T-helper 2 cell treated with Interferon-gamma antibody and Interleukin-4, amounts not matched to agents 5 μg/mL and 100 μg/mL, for 36 hours (primary cell): ENCODE measurements at regions not wholly inside any gene's neighbourhood (a gene's known extent, or its start where the extent isn't known, plus 50 kb on each side); places are given as distances from the start of the nearest gene placed in this dataset.
"Not testable (repeated sequence)": the region's sequence is repeated elsewhere in the genome, so short reads cannot be mapped to it uniquely, and the experiment has no call there.

Experiments
- DNase-seq: peaks from one replicate; pipeline ENCODE4 v3.0.0; 2021; ENCODE audit warnings: low spot score
- H3K27ac Mint-ChIP-seq: one replicate; pipeline ENCODE4 v1.8.0; 2021; ENCODE audit warnings: mild to moderate bottlenecking, mixed read lengths
- H3K27me3 Mint-ChIP-seq: one replicate; pipeline ENCODE4 v1.8.0; 2021; ENCODE audit warnings: low read depth, mixed read lengths
- H3K36me3 Mint-ChIP-seq: one replicate; pipeline ENCODE4 v1.8.0; 2021; ENCODE audit warnings: low read depth, mixed read lengths
- H3K4me1 Mint-ChIP-seq: one replicate; pipeline ENCODE4 v1.8.0; 2021; ENCODE audit warnings: low read depth, mixed read lengths
- H3K4me3 Mint-ChIP-seq: one replicate; pipeline ENCODE4 v1.8.0; 2022; ENCODE audit warnings: mild to moderate bottlenecking, moderate library complexity, mixed read lengths
- H3K9me3 Mint-ChIP-seq: one replicate; pipeline ENCODE4 v1.8.0; 2021; ENCODE audit warnings: mixed read lengths

DNA sequence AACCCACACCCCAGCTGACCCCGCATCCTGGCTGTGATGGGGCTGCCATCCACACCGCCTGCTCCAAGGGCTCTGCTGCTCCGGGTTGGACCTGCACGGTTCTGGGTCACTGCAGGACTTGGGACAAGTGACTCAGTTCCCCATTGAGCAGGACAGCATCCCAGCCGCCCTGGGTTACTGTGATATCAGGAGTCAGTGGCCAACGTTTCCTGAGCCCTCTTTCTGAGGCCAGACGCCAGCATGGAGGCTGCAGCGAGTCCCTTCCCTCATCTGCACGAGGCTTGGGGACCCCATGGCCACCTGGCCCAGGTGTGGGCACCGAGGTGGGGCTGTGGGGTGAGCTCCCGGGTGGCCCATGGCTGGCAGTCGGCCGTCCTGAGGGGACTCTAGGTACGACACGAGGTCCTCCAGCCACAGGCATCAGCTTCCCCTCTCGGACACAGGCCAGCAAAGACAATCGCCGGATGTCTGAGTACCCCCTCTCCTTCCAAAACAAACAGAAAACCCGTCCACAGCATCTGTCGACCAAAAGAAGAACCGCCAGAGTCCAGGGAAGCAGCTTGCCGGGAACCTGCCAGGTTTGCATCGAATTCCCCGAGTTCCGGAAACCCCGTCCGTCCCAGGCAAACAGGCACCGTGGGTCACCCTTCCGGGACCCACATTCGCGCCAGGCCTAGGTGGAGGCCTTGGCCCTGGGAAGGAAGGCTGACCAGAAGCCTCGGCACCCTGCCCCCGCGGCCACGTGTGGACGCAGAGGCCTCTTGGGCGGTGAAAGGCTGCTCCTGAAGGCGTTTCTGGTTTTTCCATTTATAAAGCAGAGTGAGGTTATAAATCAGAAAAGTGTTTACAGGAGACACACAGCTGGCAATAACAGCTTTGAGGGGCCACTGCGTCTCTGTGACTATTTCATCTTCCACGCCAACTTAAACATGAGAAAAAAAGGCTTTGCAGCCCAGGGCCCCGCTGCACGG is 136.0 kb downstream of the FAM53A start:
- H3K36me3 Mint-ChIP-seq: no peaks in the 10 kb centered on the region
- H3K4me3 Mint-ChIP-seq: no peak overlapping the region
- DNase-seq: no peak
- H3K27me3 Mint-ChIP-seq: peaks cover 8% of the 10 kb centered on the region
- no peaks in the 10 kb centered on the region for H3K4me1 Mint-ChIP-seq
- H3K9me3 Mint-ChIP-seq: no peaks in the 10 kb centered on the region
- H3K27ac Mint-ChIP-seq: peak overlapping the region; percentile 24

DNA sequence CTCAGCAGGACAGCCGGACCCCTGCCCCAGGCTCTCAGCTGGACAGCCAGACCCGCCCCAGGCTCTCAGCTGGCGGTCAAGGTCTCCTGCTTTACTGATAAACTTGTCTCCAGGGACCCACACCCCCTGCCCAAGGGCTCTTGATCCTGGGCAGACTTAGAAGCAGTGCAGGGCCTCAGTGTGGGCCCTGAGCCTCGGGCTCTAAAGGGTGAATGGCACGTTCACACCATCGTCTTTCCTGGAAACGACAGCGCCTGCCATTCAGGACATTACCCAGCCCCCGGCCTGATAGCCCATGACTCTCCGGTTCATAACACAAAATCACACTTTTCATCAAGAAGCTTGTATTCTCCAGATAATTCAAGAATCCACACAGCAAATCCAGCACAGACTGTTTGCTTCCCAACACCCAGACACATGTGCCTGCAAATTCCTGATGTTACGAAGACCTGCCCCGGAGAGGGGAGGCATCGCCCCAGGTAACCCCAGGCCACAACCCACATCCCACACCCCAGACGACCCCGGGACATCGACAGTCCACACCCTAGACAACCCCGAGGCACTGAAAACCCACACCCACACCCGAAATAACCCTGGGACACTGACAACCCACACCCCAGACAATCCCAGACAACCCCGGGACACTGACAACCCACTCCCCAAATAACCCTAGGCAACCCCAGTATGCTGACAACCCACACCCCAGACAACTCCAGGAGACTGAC is 136.8 kb downstream of the FAM53A start:
- Mint-ChIP-seq H3K27ac (peak overlapping the region; percentile 24), H3K4me1 (no peaks in the 10 kb centered on the region), H3K27me3 (peaks cover 8% of the 10 kb centered on the region), H3K36me3 (no peaks in the 10 kb centered on the region), H3K4me3 (no peak overlapping the region), H3K9me3 (no peaks in the 10 kb centered on the region)
- DNase-seq: no peak

DNA sequence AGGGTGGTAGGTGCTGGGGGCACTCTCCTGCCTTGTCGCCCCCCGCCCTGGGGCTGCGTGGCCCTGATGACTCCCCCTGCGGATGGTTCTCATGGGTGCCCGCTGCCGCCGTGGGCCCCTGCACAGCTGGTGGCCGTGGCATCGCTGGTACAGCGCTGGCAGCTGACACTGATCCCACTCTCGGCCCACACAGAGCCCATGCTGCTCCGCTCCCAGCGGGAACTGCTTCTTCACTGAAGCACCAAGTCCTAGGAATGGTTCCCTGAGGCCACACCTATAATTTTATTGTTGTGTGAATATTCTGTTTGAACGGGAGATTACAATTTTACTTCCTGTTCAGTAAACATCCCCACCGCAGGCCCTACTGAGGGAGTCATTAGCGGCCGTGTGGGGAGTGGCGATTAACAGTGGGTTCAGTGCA is 138.6 kb upstream of the NKX1-1 start:
- DNase-seq: no peak
- H3K27ac Mint-ChIP-seq: peak overlapping the region; percentile 8
- no peaks in the 10 kb centered on the region for H3K36me3 Mint-ChIP-seq
- no peaks in the 10 kb centered on the region for H3K4me1 Mint-ChIP-seq
- peaks cover 8% of the 10 kb centered on the region for H3K27me3 Mint-ChIP-seq
- H3K9me3 Mint-ChIP-seq: no peaks in the 10 kb centered on the region
- H3K4me3 Mint-ChIP-seq: no peak overlapping the region

DNA sequence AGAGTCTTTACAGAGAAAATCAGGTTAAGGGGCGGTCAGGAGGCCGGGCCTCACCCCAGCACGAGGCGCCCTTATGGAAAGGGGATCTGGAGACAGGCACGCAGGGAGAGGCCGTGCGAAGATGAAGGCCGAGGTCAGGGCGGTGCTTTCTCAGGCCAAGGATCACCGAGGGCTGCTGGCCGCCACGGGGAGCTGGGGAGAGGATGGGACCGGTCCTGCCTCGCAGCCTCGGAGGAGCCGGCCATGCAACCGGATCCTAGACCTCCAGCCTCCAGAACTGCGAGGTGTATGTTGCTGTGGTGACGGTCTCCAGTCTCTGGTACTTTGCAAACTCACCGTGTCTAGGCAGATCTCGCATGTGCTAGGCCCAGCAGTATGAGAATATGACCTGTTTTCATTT is 138.2 kb upstream of the NKX1-1 start:
- H3K36me3 Mint-ChIP-seq, H3K4me1 Mint-ChIP-seq, H3K4me3 Mint-ChIP-seq, H3K9me3 Mint-ChIP-seq, DNase-seq, H3K27me3 Mint-ChIP-seq, H3K27ac Mint-ChIP-seq: not testable (repeated sequence)

DNA sequence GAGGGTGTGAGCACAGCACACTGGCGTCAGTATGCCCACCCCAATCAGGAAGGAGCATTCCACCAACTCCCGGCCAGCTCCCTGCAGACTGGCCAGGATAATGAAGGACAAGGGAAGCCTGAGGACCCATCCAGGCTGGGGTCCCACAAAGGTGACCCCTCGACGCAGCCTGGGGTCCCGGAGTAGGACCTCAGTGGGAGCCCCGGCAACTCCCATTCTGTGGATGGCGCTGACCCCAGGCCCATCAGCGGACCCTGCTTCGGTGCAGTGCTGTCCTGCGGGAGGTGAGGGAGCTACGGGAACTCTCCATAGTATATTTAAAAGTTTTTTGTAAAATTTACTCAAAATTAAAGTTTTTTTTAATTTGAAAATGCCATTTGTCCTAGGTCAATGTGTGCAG is 137.7 kb upstream of the NKX1-1 start:
- Mint-ChIP-seq H3K9me3 (no peaks in the 10 kb centered on the region), H3K27ac (no peak overlapping the region), H3K27me3 (peaks cover 8% of the 10 kb centered on the region)

DNA sequence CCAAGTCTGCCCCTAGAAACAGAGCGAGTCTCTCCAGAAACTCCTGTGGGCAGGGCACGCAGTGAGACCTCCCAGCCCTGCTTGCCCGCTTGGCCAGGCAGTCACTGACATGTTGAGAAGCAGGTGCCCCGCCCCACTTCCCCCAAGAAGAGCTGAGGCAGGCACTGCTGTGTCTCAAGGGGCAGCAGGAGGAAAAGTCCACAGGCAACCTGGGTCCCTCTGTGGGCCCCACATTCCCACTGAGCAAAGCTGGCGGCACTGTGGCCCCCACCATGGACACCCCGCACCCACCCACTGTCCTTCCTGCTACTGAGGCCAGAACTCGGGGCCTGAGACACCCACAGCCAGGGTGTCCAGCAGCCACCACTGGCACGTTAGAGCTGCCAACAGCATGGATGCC is 137.3 kb upstream of the NKX1-1 start:
- no peak overlapping the region for H3K27ac Mint-ChIP-seq
- peaks cover 6% of the 10 kb centered on the region for H3K27me3 Mint-ChIP-seq
- DNase-seq: no peak
- no peaks in the 10 kb centered on the region for H3K4me1 Mint-ChIP-seq
- no peaks in the 10 kb centered on the region for H3K36me3 Mint-ChIP-seq
- H3K9me3 Mint-ChIP-seq: no peaks in the 10 kb centered on the region
- no peak overlapping the region for H3K4me3 Mint-ChIP-seq

More for the DNA sequence above, 137.7 kb upstream of the NKX1-1 start:
- Mint-ChIP-seq H3K4me1 (no peaks in the 10 kb centered on the region), H3K36me3 (no peaks in the 10 kb centered on the region), H3K4me3 (no peak overlapping the region)
- DNase-seq: no peak

DNA sequence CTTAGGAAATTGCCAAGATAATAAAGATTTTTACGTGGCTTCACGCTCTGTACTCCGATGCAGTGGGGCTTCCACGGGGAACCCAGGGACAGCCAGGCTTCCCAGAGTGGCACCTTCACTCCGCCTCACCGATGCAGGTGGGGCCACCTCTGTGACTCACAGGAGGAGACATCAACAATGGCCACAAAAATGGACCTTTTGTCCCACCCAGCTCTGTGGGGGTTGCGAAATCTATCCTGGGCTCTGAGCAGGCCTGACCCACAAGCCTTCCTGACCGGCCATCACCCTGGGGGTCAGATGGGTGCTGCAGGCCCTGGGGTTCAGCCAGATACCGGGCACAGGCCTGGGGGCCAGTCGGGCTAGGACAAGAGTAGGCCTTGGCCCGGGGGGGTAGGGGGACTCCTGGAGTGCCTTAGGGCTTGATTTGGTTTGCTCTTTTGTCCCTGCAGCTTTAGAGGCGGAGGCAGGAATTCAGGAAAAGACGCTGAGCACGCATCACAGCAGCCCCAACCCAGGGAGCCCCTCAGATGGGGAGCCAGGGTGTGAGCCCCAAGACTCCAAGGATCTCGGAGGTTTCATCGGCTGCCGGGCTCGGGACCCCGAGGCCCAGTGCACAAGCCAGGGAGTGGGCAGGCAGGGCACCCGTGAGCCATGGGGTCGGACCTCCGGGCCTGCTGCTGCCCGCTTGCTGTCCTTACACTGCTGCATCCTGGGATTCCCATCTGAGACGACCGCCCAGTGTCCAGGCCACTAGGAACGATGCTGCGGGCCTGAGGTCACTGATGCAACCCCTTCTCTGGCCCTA is 136.5 kb upstream of the NKX1-1 start:
- Mint-ChIP-seq H3K4me1 (no peaks in the 10 kb centered on the region), H3K27me3 (peaks cover 5% of the 10 kb centered on the region), H3K4me3 (no peak overlapping the region), H3K9me3 (no peaks in the 10 kb centered on the region), H3K27ac (no peak overlapping the region), H3K36me3 (no peaks in the 10 kb centered on the region)
- DNase-seq: no peak

DNA sequence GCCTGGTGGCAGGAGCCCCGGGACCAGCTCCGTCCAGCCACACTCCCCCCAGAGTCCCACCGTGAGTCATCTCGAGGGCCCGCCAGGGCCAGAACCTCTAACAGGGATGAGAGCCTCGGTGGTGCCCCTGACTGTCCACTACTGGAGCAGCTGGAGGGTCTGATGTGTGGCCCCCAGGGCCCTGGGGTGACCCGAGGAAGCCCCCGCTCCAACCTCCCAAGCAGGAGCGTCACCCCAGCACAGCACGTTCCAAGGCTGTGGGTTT is 135.9 kb upstream of the NKX1-1 start:
- H3K27me3 Mint-ChIP-seq: peaks cover under 1% of the 10 kb centered on the region
- no peaks in the 10 kb centered on the region for H3K36me3 Mint-ChIP-seq
- H3K9me3 Mint-ChIP-seq: no peaks in the 10 kb centered on the region
- H3K4me1 Mint-ChIP-seq: no peaks in the 10 kb centered on the region
- no peak for DNase-seq
- no peak overlapping the region for H3K27ac Mint-ChIP-seq
- H3K4me3 Mint-ChIP-seq: no peak overlapping the region

DNA sequence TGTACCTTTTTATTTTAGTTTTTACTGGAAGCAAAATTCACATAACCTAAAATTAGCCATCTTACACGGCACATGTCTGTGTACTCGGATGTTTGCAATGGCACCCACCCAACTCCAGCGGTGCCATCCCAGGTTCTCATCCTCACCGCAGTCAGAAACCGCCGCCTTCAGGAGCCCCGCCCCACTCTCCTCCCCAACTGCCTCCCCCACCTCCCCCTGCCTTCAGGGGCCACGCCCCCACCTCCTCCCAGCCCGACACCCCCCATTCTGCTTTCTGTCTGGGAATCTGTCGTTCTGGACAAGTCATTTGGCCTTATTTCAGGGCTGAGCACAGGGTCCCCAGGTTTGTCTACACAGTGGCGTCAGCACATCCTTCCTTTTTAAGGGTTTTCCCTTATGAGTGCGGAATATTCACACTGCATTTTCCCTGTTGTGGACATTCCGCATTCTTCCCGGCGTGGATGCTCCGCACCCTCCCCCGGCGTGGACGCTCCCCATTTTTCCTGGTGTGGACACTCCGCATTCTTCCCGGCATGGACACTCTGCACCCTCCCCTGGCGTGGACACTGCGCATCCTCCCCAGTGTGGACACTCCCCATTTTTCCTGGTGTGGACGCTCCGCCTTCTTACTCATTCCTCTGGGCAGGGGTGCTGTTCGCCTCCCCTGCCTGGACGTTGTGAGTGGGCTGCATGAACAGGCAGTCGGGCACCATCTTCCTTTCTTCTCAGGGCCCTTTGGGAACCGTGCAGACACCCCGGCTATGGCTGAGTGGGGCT is 135.4 kb upstream of the NKX1-1 start:
- H3K4me1 Mint-ChIP-seq: no peaks in the 10 kb centered on the region

DNA sequence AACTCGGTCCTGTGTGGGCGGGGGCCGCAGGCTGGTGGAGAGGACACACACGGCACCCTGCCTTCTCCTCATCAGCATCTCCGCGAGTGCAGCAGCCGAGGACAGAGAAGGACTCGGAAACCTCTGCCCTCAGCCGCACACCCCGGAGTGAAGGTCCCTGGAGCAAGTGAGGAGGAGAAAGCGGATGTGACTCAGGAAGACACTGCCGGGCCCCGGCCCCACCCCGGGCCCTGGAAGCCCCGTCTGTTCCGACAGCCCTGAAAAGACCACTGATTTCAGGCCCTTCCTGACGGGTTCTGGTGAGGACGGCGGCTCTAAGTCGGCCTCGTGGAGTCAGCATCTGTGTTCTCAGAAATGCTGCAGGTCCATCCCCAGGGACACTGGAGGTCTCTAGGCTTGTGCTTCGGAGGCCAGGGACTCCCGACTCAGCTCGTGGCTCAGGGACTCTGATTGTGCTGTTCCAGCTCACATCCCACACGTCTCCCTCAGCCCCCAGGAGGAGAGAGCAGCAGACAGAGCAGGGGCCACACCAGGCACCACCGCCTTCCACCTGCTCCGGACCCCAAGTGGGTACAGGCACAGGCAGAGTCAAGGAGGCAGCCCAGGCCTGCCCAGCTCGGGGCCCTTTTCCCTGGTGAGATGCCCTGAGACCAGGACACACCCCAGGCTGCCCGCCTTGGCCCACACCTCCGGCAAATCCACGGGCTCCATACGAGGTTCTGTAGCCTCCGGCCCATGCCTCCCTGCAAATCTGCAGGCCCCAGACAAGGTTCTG is 134.5 kb upstream of the NKX1-1 start:
- Mint-ChIP-seq H3K27me3 (no peaks in the 10 kb centered on the region), H3K27ac (no peak overlapping the region), H3K36me3 (no peaks in the 10 kb centered on the region), H3K4me3 (no peak overlapping the region), H3K4me1 (no peaks in the 10 kb centered on the region), H3K9me3 (no peaks in the 10 kb centered on the region)
- no peak for DNase-seq

More for the DNA sequence above, 135.4 kb upstream of the NKX1-1 start:
- H3K9me3 Mint-ChIP-seq: no peaks in the 10 kb centered on the region
- H3K27me3 Mint-ChIP-seq: no peaks in the 10 kb centered on the region
- no peak overlapping the region for H3K27ac Mint-ChIP-seq
- no peaks in the 10 kb centered on the region for H3K36me3 Mint-ChIP-seq
- DNase-seq: no peak
- H3K4me3 Mint-ChIP-seq: no peak overlapping the region

DNA sequence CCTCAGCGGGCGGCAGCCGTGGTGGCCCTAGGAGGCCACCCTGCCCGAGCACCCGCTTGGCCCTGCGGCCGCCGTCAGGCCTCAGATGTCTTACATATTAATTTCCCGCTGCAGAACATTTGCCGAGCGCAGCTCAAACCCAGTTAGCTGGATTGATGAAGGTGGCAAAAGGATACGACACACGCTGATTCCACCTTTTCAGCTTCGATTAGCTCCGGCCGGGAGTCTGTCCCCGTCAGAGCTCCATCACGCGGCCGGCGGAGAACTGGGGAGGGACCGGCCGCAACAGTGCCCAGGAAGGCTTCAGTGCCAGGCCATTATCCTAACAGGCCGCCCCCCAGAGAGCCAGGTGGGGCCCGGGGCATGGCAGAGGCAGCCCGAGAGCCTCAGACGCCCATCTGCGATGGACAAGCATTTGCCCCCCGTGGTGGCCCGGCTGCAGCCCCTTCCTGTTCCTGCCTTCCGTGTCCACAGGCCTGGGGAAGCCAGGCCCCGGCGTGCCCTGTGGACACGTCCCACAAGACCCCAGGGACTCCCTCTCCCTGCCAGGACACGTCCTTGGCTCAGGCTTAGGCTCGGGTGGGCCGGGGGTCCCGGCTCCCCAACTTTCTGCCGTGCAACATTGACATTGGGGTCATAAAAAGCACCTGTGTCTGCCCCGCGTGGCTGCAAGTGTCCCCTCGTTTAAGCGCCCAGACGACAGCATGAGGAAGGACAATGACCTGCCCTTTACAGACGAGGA is 133.8 kb upstream of the NKX1-1 start:
- Mint-ChIP-seq H3K4me3 (no peak overlapping the region), H3K4me1 (no peaks in the 10 kb centered on the region), H3K36me3 (no peaks in the 10 kb centered on the region), H3K27ac (no peak overlapping the region), H3K27me3 (no peaks in the 10 kb centered on the region), H3K9me3 (no peaks in the 10 kb centered on the region)
- no peak for DNase-seq

DNA sequence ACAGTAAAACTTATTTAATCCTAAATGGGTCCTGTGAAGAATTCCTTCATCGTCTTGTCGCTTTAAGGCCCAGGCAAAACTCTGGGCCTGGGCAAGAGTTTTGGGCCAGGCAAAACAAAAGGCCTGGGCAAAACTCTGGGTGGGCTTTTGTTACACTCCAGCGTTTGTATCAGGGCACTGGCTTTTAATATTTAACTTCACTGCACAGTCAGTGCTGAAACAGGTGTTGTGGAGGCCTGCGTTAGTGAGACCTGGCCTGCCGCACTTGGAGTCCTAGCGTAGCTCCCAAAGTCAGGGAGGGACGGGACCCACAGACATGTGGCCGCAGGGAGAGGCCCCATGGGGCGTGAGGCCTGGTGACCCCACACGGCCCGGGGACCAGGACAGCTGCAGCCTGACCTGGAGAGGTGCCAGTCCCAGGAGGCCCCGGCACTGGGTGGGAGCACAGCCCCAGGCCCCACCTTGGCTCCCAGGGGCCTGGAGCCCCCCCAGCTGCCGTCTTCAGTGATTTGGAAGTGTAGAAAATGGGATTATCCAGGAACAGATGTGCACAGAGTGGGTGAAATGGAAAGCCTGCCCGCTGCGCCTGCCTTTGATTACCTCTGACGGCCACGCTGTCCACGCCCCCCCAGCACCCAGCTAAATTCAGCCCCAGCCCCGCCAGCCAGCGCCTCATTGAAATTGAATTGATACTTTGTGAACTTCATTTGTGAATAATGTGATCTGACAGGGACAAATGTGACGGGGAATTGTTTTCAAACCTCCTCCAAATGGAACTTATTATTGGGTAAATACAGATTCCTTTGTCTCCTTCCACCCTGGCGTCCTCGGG is 132.9 kb upstream of the NKX1-1 start:
- no peak for DNase-seq
- Mint-ChIP-seq H3K4me1 (no peaks in the 10 kb centered on the region), H3K9me3 (no peaks in the 10 kb centered on the region), H3K27ac (no peak overlapping the region), H3K4me3 (no peak overlapping the region), H3K27me3 (no peaks in the 10 kb centered on the region), H3K36me3 (no peaks in the 10 kb centered on the region)
